A673 (cell line): ENCODE measurements at regions not wholly inside any gene's neighbourhood (a gene's known extent, or its start where the extent isn't known, plus 50 kb on each side); places are given as distances from the start of the nearest gene placed in this dataset.
A peak's percentile ranks its signal among the peaks of the same experiment; 100 is the strongest.

ENCODE experiments used
- BruUV-seq: library from RNA; stranded (reverse); fragments of 400-500 nt; replicated peaks from 2 replicates; lab custom pipeline; 2021; lab: Mats Ljungman, UMichigan
- CTCF ChIA-PET: fragments of 300-600 bp; sonication (Branson Sonifier 250); formaldehyde crosslinking; loops from one replicate; lab custom pipeline; 2022; ENCODE audit warnings: antibody characterized with exemption; lab: Charles Lee
- POLR2A ChIA-PET: fragments of 300-600 bp; sonication (Branson Sonifier 250); formaldehyde crosslinking; loops from one replicate; lab custom pipeline; 2022; ENCODE audit warnings: antibody characterized with exemption; ENCODE audit not compliant: low non-redundant PET; lab: Charles Lee
- DNase-seq: peaks from one replicate; pipeline ENCODE4 v3.0.0-alpha.2; 2015; ENCODE audit warnings: low spot score
- H3K27ac ChIP-seq: fragments of 200-600 bp; sonication (generic); 2 replicates; pipeline ENCODE4 v1.5.1; 2016; ENCODE audit warnings: mixed run types, low read depth, mild to moderate bottlenecking, mixed read lengths, antibody characterized with exemption, low read length; ENCODE audit not compliant: poor library complexity, severe bottlenecking
- H3K27me3 ChIP-seq: fragments of 200-600 bp; sonication (generic); replicated peaks from 2 replicates; pipeline ENCODE4 v1.6.1; 2017; ENCODE audit warnings: mixed run types, low read depth, mild to moderate bottlenecking, mixed read lengths, antibody characterized with exemption, low read length; ENCODE audit not compliant: insufficient read depth, poor library complexity
- H3K36me3 ChIP-seq: fragments of 200-600 bp; sonication (generic); 2 replicates; pipeline ENCODE4 v1.6.1; 2016; ENCODE audit warnings: mixed run types, mild to moderate bottlenecking, mixed read lengths, antibody characterized with exemption, low read length; ENCODE audit not compliant: insufficient read depth, poor library complexity, severe bottlenecking
- H3K4me1 ChIP-seq: fragments of 200-600 bp; sonication (generic); 2 replicates; pipeline ENCODE4 v1.6.1; 2017; ENCODE audit warnings: mixed run types, mild to moderate bottlenecking, mixed read lengths, antibody characterized with exemption, low read length; ENCODE audit not compliant: insufficient read depth, poor library complexity, severe bottlenecking
- H3K4me3 ChIP-seq: fragments of 200-600 bp; sonication (generic); 2 replicates; pipeline ENCODE4 v1.5.1; 2016; ENCODE audit warnings: low read depth, mixed run types, mild to moderate bottlenecking, mixed read lengths, low read length; ENCODE audit not compliant: poor library complexity, severe bottlenecking
- H3K9me3 ChIP-seq: fragments of 200-600 bp; sonication (generic); 2 replicates; pipeline ENCODE4 v1.6.1; 2016; ENCODE audit warnings: mixed run types, low read depth, mild to moderate bottlenecking, mixed read lengths, antibody characterized with exemption, low read length; ENCODE audit not compliant: poor library complexity, severe bottlenecking
- EZH2 ChIP-seq: fragments of 200-600 bp; sonication (generic); IDR thresholded peaks from 2 replicates; pipeline ENCODE4 v1.6.1; 2017; ENCODE audit warnings: borderline replicate concordance, low read depth, mild to moderate bottlenecking, mixed read lengths, antibody characterized with exemption, low read length; ENCODE audit not compliant: poor library complexity, severe bottlenecking
- intact Hi-C: fragments of 100-400 bp; cut with micrococcal nuclease; formaldehyde crosslinking; loops from one replicate; pipeline ENCODE4 v1.10.0; 2022; ENCODE audit not compliant: unreplicated experiment
- TF ChIP-seq, protein P1 (sequence below): fragments of 300-800, 200-600 bp; sonication (generic); conservative IDR thresholded peaks from 2 replicates; pipeline ENCODE4 v1.5.1; 2017; ENCODE audit warnings: low read depth, mild to moderate bottlenecking, antibody characterized with exemption, low read length, moderate library complexity, mixed read lengths

DNA sequence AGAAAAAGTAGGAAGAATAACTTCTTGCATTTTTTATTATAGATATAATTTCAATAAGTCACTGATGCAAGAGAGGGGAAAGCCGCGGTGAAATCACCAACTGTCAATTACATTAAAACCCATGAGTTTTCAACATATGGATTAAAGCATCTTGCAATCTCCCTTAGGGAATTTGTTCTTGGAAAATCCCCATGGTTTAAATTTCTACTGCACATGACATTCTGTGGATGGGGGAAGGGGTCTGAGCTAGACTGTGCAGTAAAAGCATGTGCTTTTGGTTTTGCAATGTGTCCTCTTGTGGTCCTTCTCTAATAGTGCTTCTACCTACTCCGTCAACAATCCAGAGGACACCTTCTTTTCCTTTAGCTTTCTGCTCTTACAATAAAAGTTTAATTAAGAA, 894.0 kb downstream of the DCDC2C start:
- Histone ChIP-seq H3K27me3 (no peaks in the 10 kb centered on the region), H3K27ac (peak overlapping the region; percentile 88), H3K4me1 (peaks cover 19% of the 10 kb centered on the region), H3K4me3 (no peak overlapping the region), H3K36me3 (peaks cover 9% of the 10 kb centered on the region), H3K9me3 (no peaks in the 10 kb centered on the region)
- intact Hi-C loops: no loop called here
- TF ChIP-seq, protein P1, sequence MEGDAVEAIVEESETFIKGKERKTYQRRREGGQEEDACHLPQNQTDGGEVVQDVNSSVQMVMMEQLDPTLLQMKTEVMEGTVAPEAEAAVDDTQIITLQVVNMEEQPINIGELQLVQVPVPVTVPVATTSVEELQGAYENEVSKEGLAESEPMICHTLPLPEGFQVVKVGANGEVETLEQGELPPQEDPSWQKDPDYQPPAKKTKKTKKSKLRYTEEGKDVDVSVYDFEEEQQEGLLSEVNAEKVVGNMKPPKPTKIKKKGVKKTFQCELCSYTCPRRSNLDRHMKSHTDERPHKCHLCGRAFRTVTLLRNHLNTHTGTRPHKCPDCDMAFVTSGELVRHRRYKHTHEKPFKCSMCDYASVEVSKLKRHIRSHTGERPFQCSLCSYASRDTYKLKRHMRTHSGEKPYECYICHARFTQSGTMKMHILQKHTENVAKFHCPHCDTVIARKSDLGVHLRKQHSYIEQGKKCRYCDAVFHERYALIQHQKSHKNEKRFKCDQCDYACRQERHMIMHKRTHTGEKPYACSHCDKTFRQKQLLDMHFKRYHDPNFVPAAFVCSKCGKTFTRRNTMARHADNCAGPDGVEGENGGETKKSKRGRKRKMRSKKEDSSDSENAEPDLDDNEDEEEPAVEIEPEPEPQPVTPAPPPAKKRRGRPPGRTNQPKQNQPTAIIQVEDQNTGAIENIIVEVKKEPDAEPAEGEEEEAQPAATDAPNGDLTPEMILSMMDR: no peak
- no peak for TF ChIP-seq EZH2
- DNase-seq: peak; percentile 71
- BruUV-seq: no TSS peak
- ChIA-PET CTCF (no interaction called here), POLR2A (no interaction called here)

DNA sequence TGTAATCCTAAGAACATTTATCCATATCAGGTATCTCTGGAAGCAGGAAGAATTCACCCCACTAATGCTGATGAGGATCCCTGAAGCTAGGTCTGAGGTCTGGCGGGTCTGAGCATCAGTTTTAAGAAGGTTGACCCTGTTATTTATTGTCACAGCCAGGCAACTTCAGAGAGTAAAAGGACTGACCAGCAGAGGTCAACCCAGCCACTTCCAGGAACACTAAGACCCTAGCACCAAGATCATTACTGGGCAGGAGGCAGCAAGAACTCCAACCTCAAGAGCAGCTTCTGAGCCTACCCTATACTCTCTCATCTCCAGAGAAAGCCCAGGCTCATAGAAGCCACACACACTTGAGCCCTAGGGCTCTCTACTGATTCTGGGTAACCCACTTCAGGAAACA, 901.4 kb downstream of the DCDC2C start:
- no peak for TF ChIP-seq EZH2
- TF ChIP-seq, protein P1: no peak
- no peaks in the 10 kb centered on the region for H3K36me3 ChIP-seq
- ChIA-PET POLR2A (no interaction called here), CTCF (no interaction called here)
- H3K4me1 ChIP-seq: peaks cover 14% of the 10 kb centered on the region
- no peak for DNase-seq
- H3K27ac ChIP-seq: no peak overlapping the region
- no peaks in the 10 kb centered on the region for H3K9me3 ChIP-seq
- intact Hi-C loops: no loop called here
- no peak overlapping the region for H3K4me3 ChIP-seq
- BruUV-seq: no TSS peak
- H3K27me3 ChIP-seq: no peaks in the 10 kb centered on the region

DNA sequence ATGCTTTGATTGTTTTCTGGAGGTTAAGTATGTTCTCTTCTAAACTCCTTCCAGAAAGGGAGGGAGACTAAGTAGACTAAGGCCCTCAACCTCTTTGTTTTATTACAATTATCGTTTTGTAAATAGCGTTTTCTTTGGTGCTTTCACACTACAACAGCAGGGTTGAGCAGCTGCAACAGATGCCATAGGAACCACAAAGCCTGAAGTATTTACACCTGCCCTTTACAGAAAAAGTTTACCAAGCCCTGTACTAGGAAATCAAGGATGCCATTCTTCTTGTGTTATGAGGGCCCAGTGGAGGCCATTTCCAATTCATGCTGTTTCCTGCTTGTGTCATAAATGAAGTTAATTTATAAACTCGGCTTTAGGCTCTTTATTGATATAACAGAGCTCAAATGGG, 914.8 kb downstream of the DCDC2C start:
- no TSS peak for BruUV-seq
- Histone ChIP-seq H3K36me3 (peaks cover 3% of the 10 kb centered on the region), H3K27ac (peak overlapping the region; percentile 74), H3K4me1 (peaks cover 19% of the 10 kb centered on the region), H3K9me3 (peaks cover 7% of the 10 kb centered on the region), H3K4me3 (no peak overlapping the region), H3K27me3 (no peaks in the 10 kb centered on the region)
- TF ChIP-seq, protein P1: no peak
- TF ChIP-seq EZH2: no peak
- ChIA-PET POLR2A (no interaction called here), CTCF (no interaction called here)
- intact Hi-C loops: no loop called here
- DNase-seq: no peak
